NCI-H524 (cell line): ENCODE measurements at regions not wholly inside any gene's neighbourhood (a gene's known extent, or its start where the extent isn't known, plus 50 kb on each side); places are given as distances from the start of the nearest gene placed in this dataset.

ENCODE experiments used
- DNase-seq, 2 experiments: peaks; one replicate each; lab custom pipeline; 2025; lab: John Stamatoyannopoulos, UW

- peak; percentile 18 to 39 for DNase-seq
These were observed 115.1 kb upstream of the GPC1 start for GRCh38 chr2:240320204-240320993.

- no peak for DNase-seq
These were observed 113.1 kb upstream of the GPC1 start for GRCh38 chr2:240322231-240322955.

- DNase-seq, result no peak
These were observed 112.5 kb upstream of the GPC1 start for GRCh38 chr2:240322991-240323390.

GRCh38 chr2:240323601-240324291, 111.7 kb upstream of the GPC1 start:
- DNase-seq, result no peak

- DNase-seq, result peak in 1 of 2 experiments; percentile 53
These were observed 111.0 kb upstream of the GPC1 start for GRCh38 chr2:240324312-240325015.

GRCh38 chr2:240325016-240326007, 110.2 kb upstream of the GPC1 start:
- DNase-seq, result no peak

- no peak for DNase-seq
These were observed 109.2 kb upstream of the GPC1 start for GRCh38 chr2:240326246-240326645.

- no peak for DNase-seq
These were observed 108.6 kb upstream of the GPC1 start for GRCh38 chr2:240326886-240327285.

GRCh38 chr2:240327566-240327965, 107.9 kb upstream of the GPC1 start:
- DNase-seq, result no peak

GRCh38 chr2:240328526-240328925, 106.9 kb upstream of the GPC1 start:
- no peak for DNase-seq

GRCh38 chr2:240329116-240329665, 106.3 kb upstream of the GPC1 start:
- no peak for DNase-seq

- DNase-seq, result peak; percentile 59 to 81
These were observed 105.7 kb upstream of the GPC1 start for GRCh38 chr2:240329778-240330177.

GRCh38 chr2:240333985-240334384, 101.5 kb upstream of the GPC1 start:
- no peak for DNase-seq

- DNase-seq, result no peak
These were observed 100.4 kb upstream of the GPC1 start for GRCh38 chr2:240335061-240335460.

- DNase-seq, result no peak
These were observed 98.5 kb upstream of the GPC1 start for GRCh38 chr2:240336820-240337427.

- DNase-seq, result no peak
These were observed 97.2 kb upstream of the GPC1 start for GRCh38 chr2:240338274-240338673.

GRCh38 chr2:240339411-240340360, 95.8 kb upstream of the GPC1 start:
- no peak for DNase-seq

GRCh38 chr2:240340361-240340761, 95.1 kb upstream of the GPC1 start:
- DNase-seq, result no peak

GRCh38 chr2:240341064-240341463, 94.4 kb upstream of the GPC1 start:
- DNase-seq, result peak; percentile 63 to 82
